Kidney epithelial cell (primary cell): ENCODE measurements at regions not wholly inside any gene's neighbourhood (a gene's known extent, or its start where the extent isn't known, plus 50 kb on each side); places are given as distances from the start of the nearest gene placed in this dataset.

Source experiments
- DNase-seq: peaks from one replicate; pipeline ENCODE4 v3.0.0-alpha.2; 2010; ENCODE audit warnings: low read depth
- H3K27me3 ChIP-seq: 2 replicates; pipeline ENCODE4 v1.6.0; 2011; ENCODE audit warnings: low read length; ENCODE audit not compliant: control insufficient read depth, insufficient read depth
- H3K36me3 ChIP-seq: 2 replicates; pipeline ENCODE4 v1.5.1; 2011; ENCODE audit warnings: low read length; ENCODE audit not compliant: control insufficient read depth, insufficient read depth
- H3K4me3 ChIP-seq: 2 replicates; pipeline ENCODE4 v1.5.1; 2011; ENCODE audit warnings: low read depth, mild to moderate bottlenecking, control low read depth, low read length
- CTCF ChIP-seq: IDR thresholded peaks from 2 replicates; pipeline ENCODE4 v1.5.1; 2011; ENCODE audit warnings: mild to moderate bottlenecking, moderate library complexity, low read length, control low read depth, inconsistent platforms; ENCODE audit not compliant: insufficient read depth, poor library complexity, severe bottlenecking

- Histone ChIP-seq H3K27me3 (no peaks in the 10 kb centered on the region), H3K36me3 (no peaks in the 10 kb centered on the region), H3K4me3 (no peak overlapping the region)
- TF ChIP-seq CTCF, result no peak
- DNase-seq, result no peak
These were observed 552.8 kb upstream of the LRRC4C start for GRCh38 chr11:42012271-42012670.

- Histone ChIP-seq H3K4me3 (no peak overlapping the region), H3K36me3 (no peaks in the 10 kb centered on the region), H3K27me3 (no peaks in the 10 kb centered on the region)
- DNase-seq, result no peak
- no peak for TF ChIP-seq CTCF
These were observed 554.3 kb upstream of the LRRC4C start for GRCh38 chr11:42013656-42014201.

GRCh38 chr11:42021911-42022310, 562.5 kb upstream of the LRRC4C start:
- no peaks in the 10 kb centered on the region for H3K36me3 ChIP-seq
- no peak overlapping the region for H3K4me3 ChIP-seq
- TF ChIP-seq CTCF, result no peak
- DNase-seq, result no peak
- H3K27me3 ChIP-seq, result no peaks in the 10 kb centered on the region

GRCh38 chr11:42023267-42023666, 563.8 kb upstream of the LRRC4C start:
- H3K27me3 ChIP-seq, result no peaks in the 10 kb centered on the region

GRCh38 chr11:42025121-42025803, 565.8 kb upstream of the LRRC4C start:
- Histone ChIP-seq H3K27me3 (no peaks in the 10 kb centered on the region), H3K36me3 (no peaks in the 10 kb centered on the region), H3K4me3 (no peak overlapping the region)
- TF ChIP-seq CTCF, result no peak
- no peak for DNase-seq

More at GRCh38 chr11:42023267-42023666, 563.8 kb upstream of the LRRC4C start:
- H3K4me3 ChIP-seq, result no peak overlapping the region
- no peaks in the 10 kb centered on the region for H3K36me3 ChIP-seq
- no peak for DNase-seq
- no peak for TF ChIP-seq CTCF

GRCh38 chr11:42034826-42035225, 575.4 kb upstream of the LRRC4C start:
- Histone ChIP-seq H3K4me3 (no peak overlapping the region), H3K36me3 (no peaks in the 10 kb centered on the region), H3K27me3 (no peaks in the 10 kb centered on the region)
- no peak for DNase-seq
- no peak for TF ChIP-seq CTCF
